GM12874 (cell line): ENCODE measurements at regions not wholly inside any gene's neighbourhood (a gene's known extent, or its start where the extent isn't known, plus 50 kb on each side); places are given as distances from the start of the nearest gene placed in this dataset.

Experiments
- TF ChIP-seq, protein P1 (sequence below): IDR thresholded peaks from 2 replicates; pipeline ENCODE4 v1.5.1; 2011; ENCODE audit warnings: low read depth, mild to moderate bottlenecking, control low read depth, low read length, moderate library complexity; ENCODE audit not compliant: insufficient read depth

- TF ChIP-seq, protein P1, sequence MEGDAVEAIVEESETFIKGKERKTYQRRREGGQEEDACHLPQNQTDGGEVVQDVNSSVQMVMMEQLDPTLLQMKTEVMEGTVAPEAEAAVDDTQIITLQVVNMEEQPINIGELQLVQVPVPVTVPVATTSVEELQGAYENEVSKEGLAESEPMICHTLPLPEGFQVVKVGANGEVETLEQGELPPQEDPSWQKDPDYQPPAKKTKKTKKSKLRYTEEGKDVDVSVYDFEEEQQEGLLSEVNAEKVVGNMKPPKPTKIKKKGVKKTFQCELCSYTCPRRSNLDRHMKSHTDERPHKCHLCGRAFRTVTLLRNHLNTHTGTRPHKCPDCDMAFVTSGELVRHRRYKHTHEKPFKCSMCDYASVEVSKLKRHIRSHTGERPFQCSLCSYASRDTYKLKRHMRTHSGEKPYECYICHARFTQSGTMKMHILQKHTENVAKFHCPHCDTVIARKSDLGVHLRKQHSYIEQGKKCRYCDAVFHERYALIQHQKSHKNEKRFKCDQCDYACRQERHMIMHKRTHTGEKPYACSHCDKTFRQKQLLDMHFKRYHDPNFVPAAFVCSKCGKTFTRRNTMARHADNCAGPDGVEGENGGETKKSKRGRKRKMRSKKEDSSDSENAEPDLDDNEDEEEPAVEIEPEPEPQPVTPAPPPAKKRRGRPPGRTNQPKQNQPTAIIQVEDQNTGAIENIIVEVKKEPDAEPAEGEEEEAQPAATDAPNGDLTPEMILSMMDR = no peak
Measured at GRCh38 chr22:49176956-49177355, 650.7 kb downstream of the BRD1 start.

DNA sequence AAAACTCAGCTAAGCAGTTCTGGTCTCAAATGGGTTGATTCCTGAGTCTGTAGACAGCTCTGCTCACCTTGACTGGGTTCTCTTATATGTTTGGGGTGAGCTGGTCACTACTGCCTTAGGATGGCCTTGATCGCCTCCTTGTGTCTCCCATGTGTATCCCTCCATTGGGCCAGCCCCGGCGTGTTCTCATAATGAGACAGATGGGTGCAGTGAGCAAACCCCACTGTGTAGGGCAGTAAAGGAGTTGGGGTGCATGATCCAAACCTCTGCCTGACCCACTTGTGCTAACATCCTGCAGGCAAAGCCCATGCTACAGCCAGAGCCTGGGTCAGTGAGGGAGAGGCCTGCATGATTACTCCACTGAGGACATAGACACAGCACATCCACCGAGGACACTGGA, 657.6 kb downstream of the BRD1 start:
- TF ChIP-seq, protein P1 = no peak

DNA sequence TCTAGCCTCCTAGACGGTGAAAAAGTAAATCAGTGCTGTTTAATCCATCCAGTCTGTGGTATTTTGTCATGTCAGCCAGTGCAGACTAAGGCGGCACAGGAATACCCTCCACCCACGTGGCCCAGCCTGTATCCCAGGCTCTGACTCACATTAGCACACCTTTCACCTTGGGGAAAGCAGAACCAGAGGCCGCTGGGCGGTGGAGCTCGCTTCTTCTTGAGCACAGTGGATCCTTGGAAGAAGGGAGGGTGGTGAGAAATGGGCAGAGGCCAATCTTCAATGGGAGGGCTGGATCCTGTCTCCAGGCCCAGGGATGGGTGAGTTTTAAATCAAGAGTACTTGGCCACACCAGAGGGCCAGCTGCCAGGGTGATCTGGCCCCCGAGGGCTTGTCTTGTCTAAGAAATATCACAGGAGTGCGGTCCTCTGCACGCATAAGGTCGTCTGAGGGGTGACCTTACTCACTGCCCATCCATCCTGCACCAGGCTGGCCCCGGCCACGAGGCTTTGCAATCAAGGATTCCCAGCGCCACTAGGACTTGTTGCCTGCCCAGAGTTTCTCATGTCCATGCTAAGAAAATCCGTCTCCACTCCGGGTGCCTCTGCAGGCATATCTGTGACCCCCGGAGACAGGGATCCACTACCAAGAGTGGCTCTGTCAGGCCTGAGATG, 658.5 kb downstream of the BRD1 start:
- TF ChIP-seq, protein P1 = no peak

DNA sequence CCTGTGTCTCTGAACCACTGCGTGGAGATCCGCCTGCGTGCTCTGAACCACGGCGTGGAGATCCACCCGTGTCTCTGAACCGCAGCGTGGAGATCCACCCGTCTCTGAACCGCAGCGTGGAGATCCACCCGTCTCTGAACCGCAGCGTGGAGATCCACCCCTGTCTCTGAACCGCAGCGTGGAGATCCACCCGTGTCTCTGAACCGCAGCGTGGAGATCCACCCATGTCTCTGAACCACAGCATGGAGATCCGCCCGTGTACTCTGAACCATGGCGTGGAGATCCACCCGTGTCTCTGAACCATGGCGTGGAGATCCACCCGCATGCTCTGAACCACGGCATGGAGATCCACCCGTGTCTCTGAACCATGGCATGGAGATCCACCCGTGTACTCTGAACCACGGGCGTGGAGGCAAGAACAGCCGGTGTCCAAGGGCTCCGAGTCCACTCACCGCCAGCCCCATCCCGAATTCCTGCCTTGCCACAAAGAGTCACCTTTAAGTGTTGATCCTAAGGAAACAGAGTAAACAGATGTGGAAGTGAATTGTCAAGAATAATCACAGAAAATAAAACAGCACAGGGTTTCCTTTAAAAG, 659.4 kb downstream of the BRD1 start:
- TF ChIP-seq, protein P1 = no peak

DNA sequence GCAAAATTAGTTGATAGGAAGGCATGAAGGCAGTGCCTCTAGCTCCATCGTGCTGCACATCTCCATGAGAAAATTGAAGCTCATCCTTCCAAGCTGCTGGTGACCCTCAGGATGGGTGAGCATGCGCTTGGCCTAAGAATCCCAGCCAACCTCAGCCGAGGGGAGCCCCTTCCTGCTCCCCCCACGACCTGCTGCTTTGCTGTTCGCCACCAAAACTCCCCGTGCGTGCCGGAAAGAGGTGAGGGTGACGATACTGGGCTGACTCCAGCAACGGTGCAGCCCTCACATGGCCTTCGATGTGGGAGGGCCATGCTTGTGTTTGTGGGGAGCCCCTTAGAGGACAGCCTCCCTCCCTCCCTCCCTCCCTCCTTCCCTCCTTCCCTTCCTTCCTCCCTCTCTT, 660.9 kb downstream of the BRD1 start:
- TF ChIP-seq, protein P1 = no peak

- TF ChIP-seq, protein P1 = no peak
Measured at GRCh38 chr22:49166211-49166610, 661.5 kb downstream of the BRD1 start.

GRCh38 chr22:49164773-49165320, 662.8 kb downstream of the BRD1 start:
- TF ChIP-seq, protein P1 = no peak
